Stimulated activated CD4-positive, alpha-beta T cell treated with anti-CD3 and anti-CD28 coated beads, Interleukin-15, amount 100 ng/mL, for 24 hours (primary cell): ENCODE measurements at regions not wholly inside any gene's neighbourhood (a gene's known extent, or its start where the extent isn't known, plus 50 kb on each side); places are given as distances from the start of the nearest gene placed in this dataset.
"Not testable (repeated sequence)": the region's sequence is repeated elsewhere in the genome, so short reads cannot be mapped to it uniquely, and the experiment has no call there.

Source experiments
- DNase-seq: peaks from one replicate; pipeline ENCODE4 v3.0.0-alpha.2; 2020

DNA sequence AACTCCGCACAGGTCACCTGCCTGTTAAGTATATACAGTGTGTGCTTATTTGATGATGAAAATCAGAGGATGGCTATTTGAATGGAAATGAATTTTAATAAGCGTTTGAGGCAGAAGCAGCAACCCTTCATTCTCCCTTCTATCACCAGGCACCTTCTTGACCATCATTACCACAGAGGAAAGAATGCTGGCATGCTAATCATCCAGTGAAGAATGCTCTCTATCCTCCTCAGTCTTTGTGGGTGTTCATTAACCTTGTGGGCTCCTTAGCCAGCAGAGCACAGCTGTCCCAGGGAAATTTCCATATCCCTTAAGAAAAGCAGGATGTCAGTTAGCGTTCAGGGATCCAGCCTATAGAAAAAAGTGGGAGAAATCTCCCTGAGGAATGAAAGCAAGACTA, 428.0 kb upstream of the CAMK1G start:
- no peak for DNase-seq

DNA sequence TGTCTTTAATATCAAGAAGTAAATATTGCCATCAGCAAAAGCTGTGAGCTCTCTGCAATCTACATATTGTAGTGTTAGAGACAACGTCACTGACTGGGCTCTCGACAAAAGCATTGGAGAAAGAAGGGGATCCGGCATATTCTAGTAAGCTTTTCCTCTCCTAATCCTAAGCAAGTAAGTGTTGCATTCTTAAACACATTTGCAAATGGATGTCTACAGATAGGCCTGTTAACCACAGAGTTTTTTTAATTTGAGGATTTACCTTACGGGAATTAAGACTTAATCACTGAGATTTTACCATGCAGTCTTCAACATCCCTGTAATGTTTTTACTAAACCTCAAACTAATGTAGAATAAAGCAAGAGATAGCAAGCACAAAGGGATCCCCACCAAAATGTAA, 426.5 kb upstream of the CAMK1G start:
- no peak for DNase-seq

DNA sequence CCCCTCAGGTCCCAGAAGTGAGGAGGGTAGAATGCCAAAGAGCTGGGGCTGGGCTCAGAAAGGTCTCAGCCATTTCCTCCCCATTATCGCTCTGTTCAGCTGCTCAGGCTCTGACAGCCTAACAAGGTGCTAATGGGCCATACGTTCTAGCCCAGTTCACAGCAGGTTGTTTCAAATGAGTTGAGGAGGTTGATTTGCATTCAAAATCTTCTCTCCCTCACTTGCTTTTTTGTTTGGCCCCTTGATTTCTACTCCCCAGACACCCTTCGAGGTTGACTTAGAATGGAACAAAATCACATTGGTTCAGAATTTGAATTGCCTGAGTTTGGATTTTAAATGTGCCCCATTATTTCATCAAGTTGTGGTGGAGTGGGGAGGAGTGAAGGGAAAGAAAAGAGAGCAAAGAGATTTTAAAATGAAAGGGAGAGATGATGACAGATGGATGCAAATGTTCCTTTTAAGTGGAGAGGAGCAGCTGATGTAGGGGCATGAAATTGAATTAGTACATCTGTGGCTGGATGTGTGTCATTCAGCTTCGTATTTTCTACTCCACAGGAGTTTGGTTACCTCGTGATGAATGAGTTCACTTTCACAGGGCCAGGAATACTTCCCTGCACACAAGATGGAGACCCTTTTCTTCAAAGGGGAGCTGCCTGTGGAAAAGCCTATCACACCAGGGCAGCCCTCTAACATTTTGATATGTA, 425.8 kb upstream of the CAMK1G start:
- DNase-seq: no peak

DNA sequence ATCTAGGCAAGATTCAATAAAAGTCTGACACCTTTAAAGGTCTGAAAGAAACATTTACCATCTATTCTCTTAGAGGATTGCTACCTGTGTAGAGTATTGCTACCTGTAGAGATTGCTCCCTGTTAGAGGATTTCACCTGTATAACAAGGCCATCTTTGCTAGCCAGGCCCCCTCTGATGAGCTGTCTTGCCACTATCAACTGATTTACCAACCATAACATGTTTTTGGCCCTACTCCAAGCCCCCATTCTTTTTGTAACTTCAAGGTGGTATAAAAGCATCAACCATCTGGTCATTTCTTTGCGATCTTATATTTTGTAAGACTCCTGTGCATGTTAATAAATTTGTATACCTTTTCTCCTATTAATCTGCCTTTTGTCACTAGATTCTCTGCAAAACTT, 424.7 kb upstream of the CAMK1G start:
- no peak for DNase-seq

DNA sequence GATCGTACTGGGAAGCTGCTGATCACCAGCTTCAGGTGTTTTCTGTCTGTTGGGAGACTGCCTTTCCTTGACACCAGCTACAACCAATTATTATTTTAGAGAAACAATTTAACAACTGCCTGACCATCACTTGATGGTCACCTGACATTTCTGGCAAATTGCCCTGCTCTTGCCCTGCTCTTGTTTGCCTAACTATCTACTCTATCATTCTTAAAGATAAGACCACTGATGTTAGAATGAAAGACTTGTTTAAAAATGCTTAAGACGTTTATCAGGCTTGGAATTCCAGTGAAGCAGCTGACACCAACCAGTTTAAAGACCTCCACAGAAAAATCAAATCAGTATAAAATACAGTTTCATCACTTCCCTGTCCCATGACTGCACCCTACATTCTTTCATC, 423.3 kb upstream of the CAMK1G start:
- DNase-seq: no peak

DNA sequence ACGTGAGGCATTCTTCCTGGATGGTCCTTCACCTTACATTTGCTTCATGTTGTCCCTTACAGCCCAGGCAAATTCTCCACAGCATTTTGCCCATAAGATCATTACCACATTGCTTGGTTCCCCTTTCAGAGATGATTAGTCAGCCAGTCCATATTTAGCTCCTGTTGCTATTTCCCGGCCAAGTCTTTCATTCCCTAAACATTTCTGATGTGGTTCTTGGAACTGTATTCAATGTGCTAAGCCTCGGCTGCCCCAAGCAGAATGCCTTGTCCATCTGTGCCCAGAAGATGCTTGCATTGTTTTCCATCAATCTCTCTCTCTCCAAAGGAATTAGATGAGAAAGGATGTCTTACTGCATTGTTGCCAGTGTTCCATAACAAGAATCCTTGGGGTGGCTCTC, 420.9 kb upstream of the CAMK1G start:
- no peak for DNase-seq

DNA sequence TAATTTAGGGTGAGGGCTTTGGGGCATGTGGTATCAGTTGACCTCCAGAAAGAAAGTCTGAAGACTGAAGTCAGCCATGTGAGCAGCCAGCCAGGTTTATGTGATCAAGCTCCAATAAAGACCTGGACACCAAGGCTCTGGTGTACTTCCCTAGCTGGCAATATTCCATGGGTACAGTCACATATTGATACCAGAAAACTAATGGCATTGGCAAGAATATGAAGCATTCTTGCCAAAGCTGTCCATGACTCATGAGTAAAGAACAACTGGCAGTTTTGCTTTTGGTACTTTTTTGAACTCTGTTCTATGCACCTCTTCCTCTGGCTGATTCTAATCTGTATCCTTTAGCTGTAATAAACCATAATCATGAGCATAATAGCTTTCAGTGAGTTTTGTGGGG, 415.3 kb upstream of the CAMK1G start:
- DNase-seq: no peak

DNA sequence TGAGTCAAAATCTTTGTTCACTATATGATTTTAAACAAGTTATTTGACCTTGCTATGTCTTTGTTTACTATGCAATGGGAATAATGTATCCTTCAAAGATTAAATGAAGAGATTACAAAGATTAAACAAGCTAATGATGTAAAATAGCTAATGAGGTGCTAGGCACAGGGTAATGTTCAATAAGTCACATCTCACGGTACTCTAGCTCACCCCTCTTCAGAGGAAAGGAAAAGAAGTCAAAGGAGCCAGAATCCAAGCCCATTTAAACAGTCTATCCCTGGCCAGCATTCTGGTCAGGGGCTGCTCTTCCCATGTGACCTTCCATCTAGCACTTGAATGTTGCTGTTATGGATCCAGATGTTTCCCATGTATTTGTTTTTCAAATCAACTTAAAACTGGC, 412.4 kb upstream of the CAMK1G start:
- no peak for DNase-seq

DNA sequence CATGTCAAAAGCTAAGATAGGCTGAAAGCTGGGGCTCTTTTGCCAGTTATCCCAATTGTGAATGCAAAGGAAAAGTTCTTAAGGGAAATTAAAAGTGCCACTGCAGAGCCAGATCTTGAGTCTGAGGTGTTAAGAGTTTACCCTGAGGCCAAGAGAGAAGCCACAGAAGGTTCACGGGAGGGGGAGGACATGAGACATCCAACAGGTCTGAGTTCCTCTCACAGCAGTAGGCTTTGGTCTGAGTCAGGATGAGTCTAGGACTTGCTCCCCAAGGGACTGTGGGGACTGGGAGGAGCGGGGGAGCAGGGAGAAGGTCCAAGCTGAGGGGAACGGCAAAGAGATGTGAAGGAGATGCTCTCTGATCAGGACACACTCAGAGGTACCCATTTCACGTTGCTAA, 411.2 kb upstream of the CAMK1G start:
- DNase-seq: no peak

DNA sequence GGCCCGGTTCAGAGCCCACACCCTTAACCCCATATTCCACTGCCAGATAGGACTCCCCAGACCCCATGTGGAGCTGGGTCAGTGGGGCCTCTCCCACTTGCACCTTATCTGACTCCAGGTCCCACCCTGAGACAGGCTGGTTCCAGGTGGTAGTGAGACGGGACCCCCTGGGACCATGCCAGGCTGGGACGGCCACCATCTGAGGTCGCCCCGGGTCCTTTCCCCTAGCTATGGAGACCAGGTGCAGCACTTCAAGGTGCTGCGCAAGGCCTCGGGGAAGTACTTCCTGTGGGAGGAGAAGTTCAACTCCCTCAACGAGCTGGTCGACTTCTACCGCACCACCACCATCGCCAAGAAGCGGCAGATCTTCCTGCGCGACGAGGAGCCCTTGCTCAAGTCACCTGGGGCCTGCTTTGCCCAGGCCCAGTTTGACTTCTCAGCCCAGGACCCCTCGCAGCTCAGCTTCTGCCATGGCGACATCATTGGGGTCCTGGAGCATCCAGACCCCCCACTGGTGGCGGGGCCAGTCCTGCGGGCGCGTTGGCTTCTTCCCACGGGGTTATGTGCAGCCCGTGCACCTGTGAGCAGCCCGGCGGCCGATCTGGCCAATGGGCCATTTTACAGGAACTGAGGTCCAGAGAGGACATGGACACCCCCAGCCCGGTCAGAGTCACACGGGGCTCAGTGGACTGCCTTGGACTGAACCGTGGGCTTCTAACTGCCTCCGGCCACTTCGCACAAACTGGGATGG, 410.5 kb upstream of the CAMK1G start:
- not testable (repeated sequence) for DNase-seq

DNA sequence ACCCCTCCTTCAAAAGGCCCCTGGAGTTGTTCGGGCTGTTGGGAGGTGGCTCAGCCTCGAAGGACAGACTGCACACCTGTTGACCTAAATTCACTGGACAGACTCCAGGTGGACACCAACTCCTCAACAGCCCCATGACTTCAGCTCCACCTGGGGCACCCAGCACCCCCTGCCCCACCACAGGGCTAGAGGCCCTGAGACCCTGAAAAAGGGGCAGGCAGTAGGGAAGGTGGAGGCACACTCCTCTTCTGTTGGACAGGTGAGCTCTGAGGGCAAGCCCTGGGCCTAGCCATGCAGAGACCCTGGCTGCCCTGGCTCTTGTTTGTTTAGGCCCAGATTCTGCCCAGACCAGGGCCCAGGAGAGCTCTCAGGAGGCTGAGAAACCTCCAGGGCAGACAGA, 409.7 kb upstream of the CAMK1G start:
- not testable (repeated sequence) for DNase-seq

DNA sequence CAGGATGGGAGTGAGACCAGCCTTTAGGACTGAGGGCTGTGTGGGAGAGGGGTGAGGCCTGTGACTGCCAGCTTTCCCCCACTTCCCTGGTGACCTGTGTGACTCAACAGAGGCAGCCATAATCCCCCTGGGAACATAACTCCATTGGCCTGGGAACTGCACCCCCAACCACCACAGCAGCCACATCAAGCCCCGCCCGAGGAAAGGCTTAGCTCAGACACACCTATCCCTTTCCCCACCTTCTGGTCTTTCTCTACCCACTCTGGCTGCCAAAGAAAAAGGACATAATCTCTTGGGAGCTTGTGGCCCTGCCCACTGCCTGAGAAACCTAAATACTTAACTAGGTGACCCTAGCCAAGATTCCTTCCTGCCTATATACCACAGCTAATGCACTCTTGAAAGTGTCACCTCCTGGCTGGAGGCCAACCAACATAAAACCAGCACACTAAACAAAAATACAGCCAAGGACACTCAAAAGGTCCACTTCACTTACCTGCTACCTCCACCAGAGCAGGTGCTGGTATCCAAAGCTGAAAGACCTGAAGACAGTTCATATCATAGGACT, 406.6 kb upstream of the CAMK1G start:
- no peak for DNase-seq

DNA sequence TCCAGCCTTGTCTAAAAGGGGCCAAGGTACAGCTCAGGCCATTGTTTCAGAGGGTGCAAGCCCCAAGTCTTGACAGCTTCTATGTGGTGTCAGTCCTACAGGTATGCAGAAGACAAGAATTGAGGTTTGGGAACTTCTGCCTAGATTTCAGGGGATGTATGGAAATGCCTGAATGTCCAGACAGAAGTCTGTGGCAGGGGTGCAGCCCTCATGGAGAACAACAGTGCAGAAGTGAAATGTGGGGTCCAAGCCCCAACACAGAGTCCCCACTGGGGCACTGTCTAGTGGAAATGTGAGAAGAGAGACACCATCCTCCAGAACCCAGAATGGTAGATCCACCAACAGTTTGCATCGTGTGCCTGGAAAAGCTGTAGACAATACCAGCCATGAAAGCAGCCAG, 400.3 kb upstream of the CAMK1G start:
- no peak for DNase-seq

DNA sequence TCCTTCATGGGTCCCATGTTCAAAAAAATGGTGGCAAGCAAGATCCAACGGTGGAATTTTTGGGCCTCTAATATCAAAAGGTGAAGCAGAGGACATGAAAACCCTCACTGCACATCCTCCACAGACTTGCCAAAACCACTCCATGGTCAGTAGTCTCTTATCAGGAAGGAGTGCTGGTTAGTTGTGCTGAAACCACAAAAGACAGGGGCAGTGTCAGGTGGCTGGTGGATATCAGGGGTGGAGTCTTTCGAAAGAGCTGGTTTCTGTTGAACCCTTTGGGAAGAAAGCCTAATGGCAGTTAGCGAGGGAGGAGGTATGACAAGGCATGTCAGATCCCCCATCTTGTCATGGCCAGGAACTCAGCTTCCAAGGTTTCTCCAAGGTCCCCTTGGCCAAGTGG, 395.9 kb upstream of the CAMK1G start:
- no peak for DNase-seq

DNA sequence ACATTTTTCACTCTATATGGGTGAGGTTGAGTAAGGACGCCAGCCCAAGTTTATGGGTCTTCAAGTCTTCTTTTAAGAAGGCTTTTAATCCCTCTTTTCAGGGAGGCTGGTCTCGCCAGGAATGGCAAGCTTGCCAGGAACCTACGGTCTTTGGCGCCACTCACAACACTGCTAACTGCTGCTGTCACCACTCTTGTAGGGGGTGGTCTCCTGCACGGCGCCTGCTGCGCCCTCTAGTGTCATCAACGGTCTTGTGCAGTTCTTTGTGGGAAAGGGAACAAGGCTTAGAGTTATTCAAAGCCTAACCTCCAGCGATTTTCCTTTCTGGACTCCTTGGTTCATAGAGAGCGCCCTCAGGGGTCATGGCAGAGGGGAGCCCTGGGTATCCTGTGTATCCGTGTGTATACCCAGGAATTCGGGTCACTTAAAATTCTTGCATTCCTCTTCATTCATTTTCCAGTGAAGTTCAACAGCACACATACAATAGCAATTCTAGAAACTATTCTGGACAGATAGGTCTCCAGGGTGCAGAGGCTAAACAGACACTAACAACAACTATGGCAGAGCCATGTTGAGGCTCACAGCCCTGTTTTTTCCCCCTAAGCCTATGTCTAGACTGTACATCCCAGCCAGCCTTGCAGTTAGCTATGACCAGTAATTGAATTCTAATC, 392.8 kb upstream of the CAMK1G start:
- peak; percentile 40 for DNase-seq

DNA sequence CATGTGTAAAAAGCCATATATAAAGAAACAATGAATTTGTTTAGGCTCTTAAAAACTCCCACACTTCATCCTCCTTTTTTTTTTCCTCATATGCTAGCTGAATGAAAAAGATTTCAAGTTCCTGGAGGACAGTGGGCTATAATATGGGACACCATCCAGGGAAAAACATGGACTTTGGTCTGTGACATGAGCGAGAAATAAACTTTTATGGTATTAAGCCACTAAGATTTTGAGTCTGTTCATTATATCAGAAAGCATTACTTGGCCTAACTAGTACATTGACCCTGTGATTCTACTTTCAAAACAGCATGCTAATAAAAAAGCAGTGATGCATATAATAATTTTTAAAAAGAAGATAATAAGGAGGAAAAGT, 392.3 kb upstream of the CAMK1G start:
- no peak for DNase-seq

DNA sequence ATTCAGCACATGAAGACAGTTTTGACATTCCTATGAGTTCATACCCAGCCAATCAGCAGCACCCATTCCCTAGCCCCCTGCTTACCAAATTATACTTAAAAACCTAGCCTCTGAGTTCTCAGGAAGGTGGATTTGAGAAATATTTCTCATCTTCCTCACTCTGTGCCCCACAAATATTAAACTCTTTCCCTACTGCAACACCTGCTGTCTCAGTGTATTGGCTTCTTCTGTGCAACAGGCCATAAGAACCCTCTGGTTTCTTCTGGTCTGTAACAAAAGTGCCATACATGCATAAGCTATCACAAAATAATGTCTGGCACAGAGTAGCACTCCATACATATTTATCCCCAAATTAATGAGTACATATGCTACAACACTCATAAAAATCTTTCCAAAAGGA, 387.4 kb upstream of the CAMK1G start:
- no peak for DNase-seq

DNA sequence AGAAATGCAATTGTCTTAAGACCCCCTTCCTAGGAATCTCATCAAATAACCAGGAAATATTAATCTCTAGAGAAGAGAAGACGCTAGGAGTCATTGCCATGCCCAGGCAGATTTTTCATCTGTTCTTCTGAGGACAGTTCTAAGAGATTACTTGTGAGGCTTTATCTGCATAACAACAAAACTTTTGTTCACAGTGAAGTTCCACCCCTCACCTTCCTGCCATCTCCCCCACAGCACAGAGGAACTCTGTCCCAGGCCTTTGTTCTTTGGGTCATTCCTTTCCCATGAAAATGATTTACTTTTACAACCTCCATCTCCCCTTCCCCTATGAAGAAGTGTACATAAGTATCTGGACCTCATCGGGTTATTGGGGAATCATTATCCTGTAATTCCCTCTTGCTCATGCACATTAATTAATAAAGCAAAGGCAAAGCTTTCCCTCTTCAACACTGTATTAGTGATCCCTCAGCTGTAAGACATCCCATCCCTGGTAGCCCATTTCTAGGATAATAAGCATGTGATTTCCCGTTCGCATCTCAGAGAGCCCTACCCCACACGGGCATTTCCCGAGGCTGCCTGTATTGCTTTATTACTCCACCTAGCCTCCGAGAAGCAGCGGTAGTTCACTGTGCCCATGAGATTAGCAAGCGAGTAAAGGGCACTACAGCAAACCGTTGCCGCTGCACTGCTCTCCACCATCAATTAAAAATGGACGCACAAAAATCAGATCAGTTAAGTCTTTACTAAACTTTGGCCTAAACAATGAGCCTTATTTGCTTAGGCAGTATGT, 384.4 kb upstream of the CAMK1G start:
- DNase-seq: no peak

DNA sequence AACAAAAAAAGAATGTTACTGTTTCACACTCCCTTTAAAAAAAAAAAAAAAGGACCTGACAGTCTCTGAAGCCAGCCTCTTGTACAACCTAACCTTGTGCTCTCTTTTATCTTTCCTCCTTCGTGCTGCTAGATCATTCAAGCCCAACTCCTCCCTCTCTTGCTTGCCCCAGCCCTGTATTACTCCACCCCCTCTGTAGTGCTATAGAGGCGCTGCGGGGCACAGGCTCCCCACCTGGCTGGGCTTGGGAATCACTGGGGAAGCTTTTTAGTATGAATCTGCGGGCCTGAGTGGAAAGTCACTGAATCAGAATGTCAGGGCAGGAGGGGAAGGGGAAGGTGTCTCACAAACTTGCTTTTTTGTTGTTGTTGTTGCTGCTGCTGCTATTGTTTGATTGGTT, 383.7 kb upstream of the CAMK1G start:
- DNase-seq: no peak

DNA sequence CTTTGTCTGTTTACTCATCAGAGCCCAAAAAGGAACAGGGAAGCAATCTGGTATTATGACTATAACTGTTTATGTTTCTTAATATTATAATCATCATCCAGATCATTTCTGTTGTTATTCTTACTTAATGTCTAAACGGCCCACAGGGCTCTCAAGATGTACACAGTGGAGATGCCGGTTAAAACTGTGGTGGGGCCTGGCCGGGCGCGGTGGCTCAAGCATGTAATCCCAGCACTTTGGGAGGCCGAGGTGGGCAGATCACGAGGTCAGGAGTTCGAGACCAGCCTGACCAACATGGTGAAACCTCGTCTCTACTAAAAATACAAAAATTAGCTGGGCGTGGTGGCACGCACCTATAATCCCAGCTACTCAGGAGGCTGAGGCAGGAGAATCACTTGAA, 381.2 kb upstream of the CAMK1G start:
- not testable (repeated sequence) for DNase-seq

DNA sequence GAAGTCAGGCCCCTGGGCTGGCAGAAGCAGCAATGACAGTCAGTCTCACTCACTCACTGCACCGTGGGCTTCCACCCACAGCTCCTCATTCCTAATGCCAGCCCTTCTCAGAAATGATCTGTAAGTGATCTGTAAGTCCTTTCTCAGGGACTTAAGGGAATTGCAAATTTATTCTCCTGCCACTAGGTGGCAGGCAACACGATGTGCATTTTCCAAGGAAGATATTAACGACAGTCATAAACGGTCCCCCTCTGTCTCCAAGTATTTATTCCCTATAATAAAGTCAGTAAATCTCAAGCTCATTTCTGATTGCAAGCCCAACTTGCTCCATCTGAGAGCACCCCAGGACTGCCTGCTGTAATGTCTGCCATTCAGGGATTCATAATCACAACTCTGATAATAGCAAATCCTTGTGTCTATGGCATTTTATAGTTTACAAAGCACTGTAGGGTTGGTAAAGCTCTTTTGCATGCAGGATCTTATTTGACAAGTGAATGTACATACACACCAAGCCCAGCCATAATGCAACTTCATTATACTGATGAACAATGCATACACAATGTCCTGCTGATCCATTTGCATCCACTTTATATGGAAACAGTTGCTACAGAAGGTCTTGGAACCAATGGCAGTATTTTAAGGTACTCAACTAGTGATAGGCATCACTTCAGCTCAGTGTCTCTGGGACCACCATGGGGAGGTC, 380.5 kb upstream of the CAMK1G start:
- DNase-seq: peak; percentile 18

DNA sequence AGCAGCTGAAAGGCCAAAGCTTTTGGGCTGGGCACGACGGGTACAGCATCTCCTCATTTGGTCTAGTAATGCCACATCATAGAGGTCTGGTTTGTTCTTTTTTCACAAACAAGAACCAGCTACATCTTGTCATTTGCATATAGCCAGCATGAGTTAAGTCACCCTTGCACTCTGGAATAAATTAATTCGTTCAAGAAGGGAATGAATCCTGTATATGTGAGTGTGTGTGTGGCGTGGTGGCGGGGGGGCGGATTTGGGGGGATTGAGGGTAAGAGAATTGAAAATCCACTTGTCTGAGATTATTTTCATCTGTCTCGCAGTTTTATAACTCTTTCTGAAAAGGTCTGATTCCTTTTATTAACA, 380.0 kb upstream of the CAMK1G start:
- DNase-seq: no peak

DNA sequence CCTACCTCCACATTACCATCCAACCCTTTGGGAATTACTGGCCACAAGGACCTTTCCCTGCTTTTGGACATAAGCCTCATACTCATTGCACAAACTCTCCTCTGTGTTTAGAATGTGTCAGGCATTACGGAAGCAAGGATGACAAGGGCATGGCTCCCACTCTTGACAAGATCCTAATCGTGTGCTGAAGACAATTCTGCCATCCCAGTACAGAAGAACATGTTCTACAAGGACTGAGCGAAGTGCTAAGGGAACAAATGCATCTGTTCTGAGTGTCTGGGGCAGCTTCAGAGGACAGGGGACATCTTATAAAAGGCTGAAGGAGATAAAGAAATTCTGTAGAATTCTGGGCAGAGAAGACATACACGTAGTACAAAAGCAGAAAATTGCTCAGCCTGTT, 378.5 kb upstream of the CAMK1G start:
- no peak for DNase-seq
